ENCODE measurements at regions not wholly inside any gene's neighbourhood (a gene's known extent, or its start where the extent isn't known, plus 50 kb on each side); places are given as distances from the start of the nearest gene placed in this dataset.

DNA sequence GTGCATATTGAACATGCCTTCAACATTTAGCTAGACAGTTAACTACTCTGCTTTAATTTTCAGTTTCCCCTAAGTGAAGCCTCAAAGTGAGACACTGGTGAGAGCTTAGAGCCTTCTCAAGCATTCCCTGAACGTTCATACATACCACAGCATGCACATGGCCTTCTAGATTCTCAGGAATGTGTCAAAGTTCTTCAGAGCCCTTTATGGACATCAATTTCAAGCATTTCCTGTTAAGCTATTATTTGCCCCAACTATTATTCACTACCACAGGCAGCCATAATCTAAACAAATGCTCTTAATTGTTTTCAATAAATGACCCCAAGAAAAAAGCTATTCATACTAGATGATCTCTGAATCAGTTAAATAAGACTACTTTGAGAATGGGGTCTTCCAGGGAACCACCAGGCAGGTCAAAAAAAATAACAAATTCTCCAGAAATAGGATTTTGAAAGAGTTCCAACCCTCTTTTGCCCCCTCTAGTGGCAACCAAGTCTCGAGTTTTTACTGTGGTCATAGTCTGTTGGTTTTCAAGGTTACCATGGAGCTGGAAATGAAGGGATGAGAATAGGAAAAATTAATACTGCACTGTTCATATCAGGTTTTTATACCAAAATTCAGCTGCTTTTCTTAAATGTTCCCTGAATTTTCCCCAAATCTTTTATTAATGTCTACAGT lies 235.4 kb downstream of the RAB28 start:
- no peak for DNase-seq

DNA sequence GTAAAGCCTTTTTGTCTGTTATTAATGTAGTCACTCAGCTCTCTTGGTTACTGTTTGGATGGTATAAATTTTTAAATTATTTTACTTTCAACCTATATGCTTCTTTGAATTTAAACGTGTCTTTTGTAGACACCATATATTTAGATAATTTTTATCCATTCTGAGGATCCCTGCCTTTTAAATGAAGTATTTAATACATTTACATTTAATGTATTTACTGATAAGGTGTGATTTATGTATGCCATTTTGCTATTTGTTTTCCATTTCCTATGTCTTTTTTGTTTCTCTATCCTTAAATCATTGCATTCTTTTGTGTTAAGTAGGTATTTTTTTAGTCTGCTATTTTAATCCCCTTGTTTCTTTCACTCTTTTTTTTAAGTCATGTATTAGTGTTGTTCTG lies 238.0 kb downstream of the RAB28 start:
- DNase-seq, result no peak

DNA sequence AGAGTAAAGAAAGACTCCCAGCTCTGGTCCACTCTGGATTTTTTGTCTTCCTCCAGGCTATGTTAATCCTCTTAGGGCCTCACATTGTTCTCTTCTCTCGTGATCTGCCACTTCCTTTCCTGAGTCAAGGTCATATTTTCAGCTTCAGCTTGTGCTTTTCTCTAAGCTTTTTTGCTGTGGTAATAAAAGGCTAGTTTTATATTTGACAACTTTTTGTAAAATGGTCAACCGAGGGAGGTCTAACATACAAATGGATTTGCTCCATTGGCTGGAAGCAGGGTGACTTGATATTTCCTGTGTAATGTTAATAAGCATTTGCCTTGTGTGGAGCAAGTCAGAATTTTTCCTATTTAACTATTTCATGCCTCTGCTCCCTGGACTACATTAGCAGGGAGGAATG lies 239.7 kb downstream of the RAB28 start:
- DNase-seq, result no peak

DNA sequence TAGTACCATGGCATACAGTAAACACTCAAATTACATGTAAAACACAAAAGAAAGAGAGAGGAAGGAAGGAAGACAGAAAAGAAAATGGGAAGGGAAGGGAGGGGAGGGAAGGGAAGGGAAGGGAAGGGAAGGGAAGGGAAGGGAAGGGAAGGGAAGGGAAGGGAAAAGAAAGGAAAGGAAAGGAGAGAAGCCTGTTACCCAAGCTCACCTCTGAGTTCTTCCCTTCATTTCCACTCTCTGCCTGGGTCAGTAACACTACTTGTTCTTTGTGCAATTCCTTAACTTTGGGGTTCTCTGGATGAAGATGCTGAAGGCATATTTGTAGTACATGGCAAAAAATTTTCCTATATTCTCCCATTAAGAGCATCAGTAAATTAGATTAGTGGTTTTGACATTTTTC lies 241.0 kb downstream of the RAB28 start:
- no peak for DNase-seq

DNA sequence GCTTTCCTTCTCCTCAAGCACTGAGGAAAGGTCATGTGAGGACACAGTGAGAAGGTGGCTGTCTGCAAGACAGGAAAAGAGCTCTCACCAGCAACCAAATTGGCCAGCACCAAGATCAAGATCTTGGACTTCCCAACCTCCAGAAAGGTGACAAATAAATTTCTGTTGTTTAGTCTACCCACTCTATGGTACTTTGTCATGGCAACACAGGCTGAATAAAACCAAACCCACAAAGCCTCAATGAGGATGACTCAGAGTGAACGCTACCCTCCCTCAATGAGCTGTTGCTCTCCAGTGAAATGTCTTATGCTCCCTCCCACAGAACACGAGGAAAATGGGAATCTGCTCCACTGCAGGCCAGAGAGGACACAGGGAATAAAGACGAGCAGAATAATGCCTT lies 244.1 kb downstream of the RAB28 start:
- no peak for DNase-seq

DNA sequence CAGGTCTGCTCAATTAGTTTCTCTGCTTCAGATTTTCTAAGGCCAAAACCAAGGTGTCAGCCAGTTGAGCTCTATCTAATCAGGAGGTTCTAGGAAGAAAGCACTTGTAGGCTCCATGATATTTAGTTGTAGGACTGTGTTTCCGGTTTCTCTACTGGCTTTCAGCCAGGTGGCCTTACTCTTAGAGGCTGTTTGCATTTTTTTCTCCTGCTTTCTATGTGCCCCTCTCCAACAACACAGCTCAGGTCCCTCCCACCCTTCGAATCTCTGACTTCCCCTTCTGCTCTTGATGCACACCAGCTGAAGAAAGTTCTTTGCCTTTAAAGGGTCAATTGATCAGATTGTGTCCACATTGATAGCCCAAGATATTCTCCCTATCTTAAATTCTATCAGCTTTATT lies 245.2 kb downstream of the RAB28 start:
- no peak for DNase-seq

DNA sequence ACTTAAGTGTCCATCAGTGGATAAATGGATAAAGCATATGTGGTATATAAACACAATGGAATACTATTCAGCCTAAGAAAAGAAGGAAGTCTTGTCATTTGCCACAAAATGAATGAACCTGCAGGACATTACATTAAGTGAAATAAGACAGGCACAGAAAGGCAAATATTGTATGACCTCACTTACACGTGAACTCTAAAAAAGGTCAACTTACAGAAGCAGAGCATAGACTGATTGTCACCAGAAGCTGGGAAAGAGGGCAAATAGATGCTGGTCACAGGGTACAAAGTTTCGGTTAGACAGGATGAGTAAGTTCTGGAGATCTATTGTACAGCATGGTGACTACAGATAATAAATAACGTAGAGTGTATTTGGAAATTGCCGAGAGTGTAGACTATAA lies 247.7 kb downstream of the RAB28 start:
- no peak for DNase-seq

DNA sequence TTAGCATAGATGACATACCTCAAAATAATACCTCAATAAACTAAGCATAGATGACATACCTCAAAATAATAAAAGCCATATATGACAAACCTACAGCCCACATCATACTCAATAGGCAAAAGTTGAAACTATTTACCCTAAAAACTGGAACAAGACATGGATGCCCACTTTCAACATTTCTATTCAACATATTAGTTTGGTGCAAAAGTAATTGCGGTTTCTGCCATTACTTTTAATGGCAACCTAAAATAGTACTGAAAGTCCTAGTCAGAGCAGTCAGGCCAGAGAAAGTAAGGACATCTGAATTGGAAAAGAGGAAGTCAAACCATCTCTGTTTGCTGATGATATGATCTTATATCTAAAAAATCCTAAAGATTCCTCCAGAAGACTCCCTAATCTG lies 250.4 kb downstream of the RAB28 start:
- DNase-seq, result no peak

DNA sequence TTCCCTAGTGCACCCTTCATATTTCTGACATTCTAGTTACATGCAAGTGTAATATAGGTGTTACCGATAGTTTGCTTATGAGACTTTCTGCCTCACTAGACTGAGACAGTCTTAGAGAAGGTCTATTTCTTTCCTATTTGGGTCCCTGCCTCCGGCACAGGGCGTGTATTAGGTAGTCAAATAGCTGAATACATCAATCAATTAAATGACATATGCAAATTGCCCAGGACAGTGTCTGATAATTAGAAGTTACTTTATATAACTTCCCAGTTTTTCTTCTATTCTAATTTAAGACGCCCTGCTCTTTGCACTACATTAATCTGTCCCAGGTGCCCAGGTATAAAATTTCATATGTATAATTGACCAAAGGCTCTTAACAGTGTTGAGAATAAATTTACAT lies 264.2 kb downstream of the RAB28 start:
- no peak for DNase-seq

DNA sequence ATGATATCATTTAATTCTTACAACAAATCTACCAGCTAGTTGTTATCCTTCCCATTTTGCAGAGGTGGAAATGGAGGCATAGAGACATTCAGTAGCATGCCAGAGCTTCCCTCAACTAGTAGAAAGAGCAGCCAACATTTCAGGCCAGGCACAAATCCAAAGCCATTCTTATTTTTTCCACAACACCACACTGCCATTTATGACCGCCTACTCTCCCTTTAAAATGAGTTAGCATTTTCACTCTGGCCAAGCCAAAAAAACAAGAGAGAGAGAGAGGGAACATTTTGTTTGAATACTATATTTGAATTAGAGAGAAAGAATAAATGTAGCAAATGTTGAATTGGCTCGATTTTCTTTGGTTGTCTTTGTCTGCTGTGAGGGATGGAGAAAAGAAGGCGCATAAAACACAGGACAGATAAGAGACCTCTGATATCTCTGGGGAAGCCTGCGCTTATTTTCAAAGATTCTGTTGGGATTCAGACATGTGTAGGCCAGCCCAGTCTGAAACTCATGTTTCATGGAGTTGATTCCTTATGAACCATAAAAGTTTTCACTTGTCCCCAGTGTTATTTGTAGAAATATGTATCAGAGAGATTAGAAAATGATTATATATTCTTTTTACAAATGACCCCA lies 265.7 kb downstream of the RAB28 start:
- DNase-seq, result no peak

DNA sequence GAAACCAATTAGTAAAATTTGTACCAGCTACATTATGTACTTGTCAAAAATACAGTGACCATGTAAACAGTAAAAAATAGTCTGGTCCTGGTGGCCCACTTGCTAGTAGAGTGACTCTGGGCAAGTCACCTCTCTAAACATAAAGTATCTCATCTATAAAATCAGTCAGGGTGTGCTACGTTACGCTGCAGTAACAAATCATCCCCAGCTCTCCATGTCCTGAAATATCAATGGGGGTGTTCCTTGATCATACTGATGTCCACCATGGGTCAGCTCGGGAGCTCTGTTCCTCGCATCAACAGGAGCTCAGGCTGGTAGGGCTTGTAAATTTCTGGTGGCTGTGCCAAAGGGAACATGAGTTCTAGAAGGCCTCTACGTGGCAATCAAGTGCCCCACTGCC lies 268.6 kb downstream of the RAB28 start:
- no peak for DNase-seq

DNA sequence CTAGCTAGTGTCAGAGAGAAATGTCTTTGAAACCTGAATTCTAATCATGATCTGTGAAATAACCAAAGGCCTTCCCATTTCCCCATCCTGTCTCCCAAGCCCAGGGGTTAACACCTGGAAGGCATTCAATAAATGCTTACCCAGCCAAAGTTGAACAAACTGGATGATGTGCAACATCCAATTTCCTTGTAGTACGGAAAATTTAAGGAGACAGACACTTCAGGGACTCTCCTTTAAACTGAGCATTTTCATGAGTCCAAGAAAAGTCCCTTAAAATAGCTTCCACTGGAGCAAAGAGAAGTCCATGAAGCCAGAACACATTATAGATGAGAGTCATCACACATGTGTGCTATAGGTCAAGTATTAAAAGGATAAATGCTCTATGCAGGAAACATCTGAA lies 271.2 kb downstream of the RAB28 start:
- no peak for DNase-seq

DNA sequence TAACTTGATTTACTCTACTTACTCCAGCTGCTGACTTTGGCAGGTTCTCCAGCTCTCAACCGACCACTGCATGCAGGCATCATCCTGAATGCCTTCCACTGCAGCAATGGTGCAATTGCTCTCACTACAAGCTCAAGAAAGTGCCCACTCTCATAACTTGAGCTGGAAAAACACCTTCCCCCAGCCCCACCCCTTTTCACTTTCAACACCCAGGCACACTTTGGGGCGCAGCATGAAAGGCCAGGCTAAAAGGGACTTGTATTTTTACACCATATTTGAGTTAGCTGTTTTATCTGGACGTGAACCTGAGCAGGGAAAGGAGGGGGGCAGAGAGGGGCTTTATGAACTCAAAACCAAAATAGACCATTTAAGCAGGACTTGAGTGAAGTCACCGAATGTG lies 274.5 kb downstream of the RAB28 start:
- DNase-seq, result no peak

DNA sequence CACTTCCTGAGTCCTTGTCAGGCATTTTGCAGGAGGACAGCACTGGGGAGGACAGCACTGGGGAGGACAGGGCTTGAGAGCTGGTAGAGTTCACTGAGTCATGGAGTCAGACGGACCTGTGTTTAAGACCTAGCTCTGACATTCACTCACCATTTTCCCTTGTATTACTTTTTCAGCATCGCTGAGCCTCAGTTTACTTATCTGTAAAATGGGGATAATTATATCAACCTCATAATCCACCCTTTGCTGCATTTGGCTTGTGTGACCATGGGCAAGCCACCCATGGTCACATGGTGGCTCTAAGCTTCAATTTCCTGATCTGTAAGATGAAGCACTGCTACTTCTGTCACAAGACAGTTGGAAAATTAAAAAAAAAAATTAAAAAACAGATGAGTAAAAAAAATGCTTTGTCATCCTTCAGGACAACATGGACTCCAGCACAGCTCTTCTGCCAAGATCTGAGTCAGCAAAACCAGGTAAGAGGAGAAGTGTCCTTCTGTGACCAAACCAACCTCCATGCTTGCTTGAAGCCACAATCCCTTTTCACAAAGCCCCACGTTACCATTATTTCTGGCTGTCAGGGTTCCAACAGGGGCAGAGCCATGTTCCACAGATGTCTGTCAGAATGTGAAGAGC lies 275.5 kb downstream of the RAB28 start:
- DNase-seq, result no peak

DNA sequence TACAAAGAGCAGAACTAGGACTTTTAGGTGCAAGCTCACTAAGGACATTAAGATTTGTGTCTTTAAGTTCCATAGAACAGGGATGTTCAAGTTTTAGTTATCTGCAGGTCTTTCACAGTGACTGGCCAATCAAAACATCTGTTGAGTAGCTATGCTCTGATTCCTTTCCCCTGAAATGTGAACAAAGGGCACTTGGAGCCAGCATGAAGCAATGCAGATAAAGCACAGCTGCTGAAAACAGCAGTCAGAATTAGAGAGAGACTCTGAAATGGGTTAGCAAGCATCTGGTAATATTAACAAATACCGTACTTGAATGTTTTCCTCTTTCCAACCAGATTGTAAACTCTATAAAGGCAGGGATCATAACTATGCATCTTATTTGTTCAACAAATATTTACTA lies 276.9 kb downstream of the RAB28 start:
- DNase-seq, result no peak

DNA sequence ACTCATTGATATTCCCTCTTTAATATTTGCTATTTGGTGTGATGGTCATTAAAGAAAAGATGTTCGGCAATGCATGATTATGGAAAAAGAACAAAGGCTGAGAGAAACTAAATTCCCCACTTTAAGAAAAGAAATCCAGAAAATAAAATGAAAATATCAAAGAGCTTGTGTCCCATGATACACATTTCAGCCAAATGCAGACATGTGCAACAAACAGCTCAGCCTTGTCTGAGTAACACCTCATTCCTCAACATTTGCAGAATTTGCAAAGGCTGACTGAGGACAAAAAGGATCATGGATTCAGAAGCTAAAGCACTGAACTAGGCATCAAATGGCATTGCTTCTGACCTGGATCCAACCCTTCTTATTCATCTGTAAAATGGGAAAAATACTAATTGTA lies 281.0 kb downstream of the RAB28 start:
- DNase-seq, result no peak

DNA sequence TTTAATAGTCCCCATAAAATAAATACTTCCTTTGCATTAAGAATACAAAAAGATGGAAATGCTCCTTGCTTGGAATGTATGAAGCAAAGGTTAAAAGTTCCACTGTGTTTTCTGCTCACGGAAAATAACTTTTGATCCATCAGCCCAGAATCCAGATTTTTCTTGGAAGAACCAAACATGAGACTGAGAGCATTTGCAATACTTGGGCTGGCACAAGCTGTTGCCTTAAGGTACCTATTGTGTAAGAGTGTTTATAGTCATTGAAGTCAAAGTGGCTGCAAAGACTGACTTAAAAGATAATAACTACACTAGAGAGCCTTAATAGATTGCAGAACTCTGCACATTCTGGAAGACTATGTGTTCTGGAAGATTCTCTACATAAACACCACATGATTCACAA lies 281.4 kb downstream of the RAB28 start:
- no peak for DNase-seq

DNA sequence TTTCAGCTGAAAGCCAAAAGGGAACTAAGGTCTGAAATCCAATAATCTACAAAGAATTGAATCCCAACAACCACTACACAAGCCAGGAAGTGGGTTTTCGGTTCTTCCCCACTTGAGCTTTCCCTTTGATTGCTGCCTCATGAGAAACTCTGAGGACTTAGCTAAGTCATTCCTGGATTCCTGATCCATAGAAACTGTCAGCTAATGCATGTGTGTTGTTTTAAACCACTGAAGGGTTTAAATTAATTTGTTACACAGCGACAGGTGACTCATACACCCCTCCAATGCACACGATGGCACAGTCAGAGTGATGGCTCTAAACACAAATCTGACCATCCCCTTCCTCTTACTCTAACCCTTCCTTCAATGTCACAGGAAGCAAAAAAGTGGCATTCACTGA lies 282.9 kb downstream of the RAB28 start:
- DNase-seq, result no peak

DNA sequence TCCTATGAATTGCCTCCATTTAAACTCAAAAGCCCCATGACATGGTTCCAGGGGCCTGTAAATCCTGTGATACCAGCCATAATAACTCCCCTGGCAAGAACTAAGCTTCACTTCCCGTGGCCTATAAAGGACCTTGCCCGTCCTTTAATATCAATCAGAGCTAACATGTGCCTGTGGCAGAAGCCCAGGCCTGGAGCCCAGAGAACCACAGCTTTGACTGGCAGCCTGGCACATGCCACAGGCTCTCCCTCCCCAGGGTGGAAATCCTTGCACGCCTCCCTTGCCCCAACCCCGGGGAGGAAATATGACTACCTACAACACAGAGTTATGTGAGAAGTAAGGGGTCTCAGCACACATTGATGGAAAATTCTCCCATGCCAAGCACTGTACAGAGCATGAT lies 287.4 kb downstream of the RAB28 start:
- DNase-seq, result no peak

DNA sequence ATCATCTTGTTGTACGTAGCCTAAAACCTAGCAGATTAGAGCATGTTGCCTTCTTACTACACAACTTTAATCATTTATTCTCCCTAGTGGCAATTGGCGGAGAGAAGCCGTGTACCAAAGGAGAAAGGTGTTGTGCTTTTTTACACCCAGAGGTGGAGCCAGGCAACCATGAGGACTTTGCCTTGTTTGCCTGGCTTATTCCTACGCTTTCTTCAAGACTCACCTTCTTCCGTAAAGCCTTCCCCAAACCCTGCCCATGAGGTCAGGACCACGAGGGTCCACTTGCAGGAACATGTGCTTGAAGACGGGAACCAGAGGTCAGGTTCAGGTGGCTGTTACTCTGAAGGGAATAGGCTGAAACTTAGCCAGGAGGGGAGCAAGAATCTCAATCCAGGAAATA lies 290.5 kb downstream of the RAB28 start:
- DNase-seq, result no peak

DNA sequence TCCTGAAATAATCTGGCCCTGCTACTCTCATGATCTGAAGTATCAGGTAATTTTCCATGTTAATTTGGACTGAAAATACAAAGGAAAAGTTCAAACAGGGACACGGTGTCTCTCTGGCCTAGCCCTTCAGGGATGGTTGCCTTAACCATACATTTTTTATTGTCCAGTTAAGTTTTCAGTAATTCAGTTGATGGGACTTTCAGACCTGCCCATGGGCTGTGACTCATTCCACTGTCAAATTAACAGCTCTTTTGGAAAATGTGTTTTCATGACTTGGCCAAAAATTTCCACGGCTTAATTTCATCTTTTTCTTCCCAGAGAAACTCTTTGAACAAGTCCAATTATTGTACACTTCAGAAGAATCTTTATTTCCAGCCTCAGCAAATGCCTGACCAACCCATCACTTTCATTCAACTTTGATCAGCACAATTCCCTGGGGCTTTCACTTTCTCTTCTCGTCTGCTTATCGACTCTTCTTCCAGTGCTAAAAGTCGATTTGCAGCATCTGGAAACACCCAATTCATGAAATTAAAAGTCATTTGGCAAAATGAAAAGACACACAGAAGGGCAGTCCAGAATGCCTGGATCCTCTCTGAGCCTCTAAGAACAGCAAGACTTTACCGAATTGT lies 293.9 kb downstream of the RAB28 start:
- no peak for DNase-seq

DNA sequence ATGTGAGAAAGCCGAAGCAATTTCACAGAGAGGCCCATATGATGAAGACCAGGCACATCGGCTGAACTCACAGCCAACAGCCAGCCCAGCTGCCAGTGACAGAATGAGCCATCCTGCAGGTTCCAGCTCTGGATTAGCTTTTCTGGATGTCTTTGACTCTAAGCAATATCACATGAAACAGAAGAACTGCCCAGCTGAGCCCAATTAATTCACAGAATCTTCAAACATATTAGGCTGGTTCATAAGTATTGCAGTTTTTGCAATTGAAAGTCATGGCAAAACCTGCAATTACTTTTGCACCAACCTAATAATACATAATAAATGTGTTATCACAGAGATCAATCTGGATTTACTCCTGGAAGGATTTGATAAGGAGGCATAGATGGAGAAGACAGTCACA lies 299.9 kb downstream of the RAB28 start:
- no peak for DNase-seq

DNA sequence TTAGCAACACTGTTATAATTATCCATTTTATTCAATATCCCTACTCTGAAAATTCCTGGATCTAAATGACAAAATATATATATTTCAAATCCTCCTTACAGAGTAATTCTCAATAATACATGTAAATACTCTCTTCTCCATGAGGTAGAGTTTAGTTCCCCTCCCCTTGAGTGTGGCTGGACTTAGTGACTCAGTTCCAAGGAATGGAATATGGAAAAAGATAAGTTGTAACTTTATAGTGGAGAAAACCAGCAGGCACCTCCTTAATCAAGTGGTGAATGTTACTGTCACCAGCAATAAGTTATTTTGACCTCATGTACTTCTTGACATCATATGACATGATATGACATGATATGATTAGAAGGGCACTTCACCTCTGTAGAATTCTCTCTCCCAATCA lies 302.0 kb downstream of the RAB28 start:
- DNase-seq, result no peak

DNA sequence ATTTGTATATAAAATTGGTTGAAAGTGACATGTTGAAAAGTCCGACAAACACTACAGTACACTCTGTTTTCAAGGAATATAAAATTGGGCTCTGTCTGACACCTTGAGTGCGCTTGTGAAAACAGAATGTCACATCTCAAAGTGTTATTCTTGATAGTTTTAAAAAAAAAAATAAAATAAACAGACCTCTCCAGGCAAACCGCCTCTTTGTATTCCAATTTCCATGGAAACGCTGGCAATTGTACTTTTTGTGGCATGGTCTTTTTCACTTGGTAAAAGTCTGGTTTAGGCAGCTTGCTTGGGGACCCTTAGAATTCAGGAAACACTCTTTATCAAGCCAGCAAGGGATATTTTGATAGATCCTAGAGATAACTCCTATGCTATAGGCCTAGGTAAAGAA lies 302.5 kb downstream of the RAB28 start:
- no peak for DNase-seq

Measured in CD4-positive, alpha-beta T cell treated with Interferon alpha-2 for 1 hour (primary cell).